PC-3 (cell line): ENCODE measurements at regions not wholly inside any gene's neighbourhood (a gene's known extent, or its start where the extent isn't known, plus 50 kb on each side); places are given as distances from the start of the nearest gene placed in this dataset.
"Not testable (repeated sequence)": the region's sequence is repeated elsewhere in the genome, so short reads cannot be mapped to it uniquely, and the experiment has no call there.

Experiments used
- ATAC-seq: fragments of 200-7000 bp; cut with Tn5 transposase; 2 replicates; pipeline ENCODE4 v1.9.1; 2020; ENCODE audit warnings: mild to moderate bottlenecking, moderate library complexity
- BruUV-seq: library from RNA; stranded (reverse); fragments of 400-500 nt; replicated peaks from 2 replicates; lab custom pipeline; 2021; lab: Mats Ljungman, UMichigan
- CTCF ChIA-PET: fragments of 300-600 bp; sonication (Branson Sonifier 250); formaldehyde crosslinking; loops from one replicate; lab custom pipeline; 2022; ENCODE audit warnings: antibody characterized with exemption; lab: Charles Lee
- POLR2A ChIA-PET: fragments of 300-600 bp; sonication (Branson Sonifier 250); formaldehyde crosslinking; loops from one replicate; lab custom pipeline; 2022; ENCODE audit warnings: antibody characterized with exemption; ENCODE audit not compliant: unreplicated experiment; lab: Charles Lee
- DNase-seq: peaks from one replicate; pipeline ENCODE4 v3.0.0-alpha.2; 2015
- H2AFZ ChIP-seq: fragments of 300-600 bp; sonication (generic); 2 replicates; pipeline ENCODE4 v1.6.0; 2016; ENCODE audit warnings: antibody characterized with exemption, low read length
- H3F3A ChIP-seq: fragments of 300-600 bp; sonication (generic); one replicate; pipeline ENCODE4 v1.6.0; 2017; ENCODE audit warnings: antibody characterized with exemption, low read length, control low read depth, mild to moderate bottlenecking; ENCODE audit not compliant: unreplicated experiment
- H3K27ac ChIP-seq: fragments of 300-600 bp; sonication (generic); 2 replicates; pipeline ENCODE4 v1.5.1; 2016; ENCODE audit warnings: mild to moderate bottlenecking, low read length
- H3K27me3 ChIP-seq: fragments of 300-600 bp; sonication (generic); 2 replicates; pipeline ENCODE4 v1.6.1; 2016; ENCODE audit warnings: low read length, mixed read lengths
- H3K36me3 ChIP-seq: fragments of 300-600 bp; sonication (generic); 2 replicates; pipeline ENCODE4 v1.6.1; 2016; ENCODE audit warnings: low read depth, mixed run types, low read length, mixed read lengths
- H3K4me1 ChIP-seq: fragments of 300-600 bp; sonication (generic); 2 replicates; pipeline ENCODE4 v1.5.1; 2016; ENCODE audit warnings: low read length; ENCODE audit not compliant: insufficient read depth
- H3K4me2 ChIP-seq: fragments of 300-600 bp; sonication (generic); 2 replicates; pipeline ENCODE4 v1.6.0; 2016; ENCODE audit warnings: low read length
- H3K4me3 ChIP-seq: fragments of 300-600 bp; sonication (generic); 2 replicates; pipeline ENCODE4 v1.5.1; 2016; ENCODE audit warnings: mild to moderate bottlenecking, low read length, mixed read lengths
- H3K79me2 ChIP-seq: fragments of 300-600 bp; sonication (generic); 2 replicates; pipeline ENCODE4 v1.6.1; 2017; ENCODE audit warnings: low read length, mixed read lengths
- H3K9ac ChIP-seq: fragments of 300-600 bp; sonication (generic); 2 replicates; pipeline ENCODE4 v1.6.0; 2016; ENCODE audit warnings: mild to moderate bottlenecking, low read length
- H3K9me2 ChIP-seq: fragments of 300-600 bp; sonication (generic); replicated peaks from 2 replicates; pipeline ENCODE4 v1.6.1; 2016; ENCODE audit warnings: mixed run types, low read length, mixed read lengths
- H3K9me3 ChIP-seq: fragments of 300-600 bp; sonication (generic); 2 replicates; pipeline ENCODE4 v1.6.1; 2016; ENCODE audit warnings: low read length, mixed read lengths
- H4K20me1 ChIP-seq: fragments of 300-600 bp; sonication (generic); 2 replicates; pipeline ENCODE4 v1.6.1; 2016; ENCODE audit warnings: low read length, mixed read lengths
- EZH2 ChIP-seq: fragments of 300-600 bp; sonication (generic); IDR thresholded peaks from one replicate; pipeline ENCODE4 v1.6.1; 2017; ENCODE audit warnings: antibody characterized with exemption, mild to moderate bottlenecking, low read length; ENCODE audit not compliant: unreplicated experiment
- EZH2phosphoT487 ChIP-seq: fragments of 300-600 bp; sonication (generic); IDR thresholded peaks from 2 replicates; pipeline ENCODE4 v1.6.1; 2018; ENCODE audit warnings: mild to moderate bottlenecking, antibody characterized with exemption, low read length, borderline replicate concordance
- intact Hi-C: fragments of 100-400 bp; cut with micrococcal nuclease; formaldehyde crosslinking; loops from 2 replicates; pipeline ENCODE4 v1.9.0; 2023
- TF ChIP-seq, protein P1 (sequence below): fragments of 300-600 bp; sonication (generic); conservative IDR thresholded peaks from 2 replicates; pipeline ENCODE4 v1.5.1; 2017; ENCODE audit warnings: antibody characterized with exemption, low read depth, mild to moderate bottlenecking, low read length

DNA sequence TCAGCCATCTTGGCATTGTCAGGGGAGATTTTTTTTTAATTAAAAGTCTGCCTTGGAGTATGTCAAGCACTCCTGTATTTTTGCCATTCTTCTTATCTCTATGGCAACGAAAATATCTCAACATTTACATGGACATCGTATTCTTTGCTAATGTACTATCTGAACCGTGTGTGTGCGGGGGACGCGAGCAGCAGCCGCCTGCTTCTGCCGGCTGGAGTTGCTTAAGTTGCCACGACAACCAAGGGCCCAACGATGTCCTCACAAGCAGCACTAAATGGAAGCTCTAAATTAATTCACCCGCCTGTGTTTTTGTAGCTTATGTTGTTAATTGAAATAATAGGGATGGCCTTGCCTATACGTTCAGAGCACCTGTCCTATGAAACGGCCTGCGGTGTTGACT is 309.5 kb downstream of the TEX29 start:
- peaks cover 55% of the 10 kb centered on the region for H3K27me3 ChIP-seq
- no peak overlapping the region for H3K27ac ChIP-seq
- no peak overlapping the region for H3K4me2 ChIP-seq
- no peak overlapping the region for H2AFZ ChIP-seq
- H3K4me1 ChIP-seq, result no peaks in the 10 kb centered on the region
- H3K36me3 ChIP-seq, result no peaks in the 10 kb centered on the region
- H4K20me1 ChIP-seq, result no peaks in the 10 kb centered on the region
- intact Hi-C loops, result no loop called here
- POLR2A ChIA-PET, result no interaction called here
- DNase-seq (no peak), ATAC-seq (no peak)
- no TSS peak for BruUV-seq
- H3F3A ChIP-seq, result no peaks in the 10 kb centered on the region
- TF ChIP-seq, protein P1, sequence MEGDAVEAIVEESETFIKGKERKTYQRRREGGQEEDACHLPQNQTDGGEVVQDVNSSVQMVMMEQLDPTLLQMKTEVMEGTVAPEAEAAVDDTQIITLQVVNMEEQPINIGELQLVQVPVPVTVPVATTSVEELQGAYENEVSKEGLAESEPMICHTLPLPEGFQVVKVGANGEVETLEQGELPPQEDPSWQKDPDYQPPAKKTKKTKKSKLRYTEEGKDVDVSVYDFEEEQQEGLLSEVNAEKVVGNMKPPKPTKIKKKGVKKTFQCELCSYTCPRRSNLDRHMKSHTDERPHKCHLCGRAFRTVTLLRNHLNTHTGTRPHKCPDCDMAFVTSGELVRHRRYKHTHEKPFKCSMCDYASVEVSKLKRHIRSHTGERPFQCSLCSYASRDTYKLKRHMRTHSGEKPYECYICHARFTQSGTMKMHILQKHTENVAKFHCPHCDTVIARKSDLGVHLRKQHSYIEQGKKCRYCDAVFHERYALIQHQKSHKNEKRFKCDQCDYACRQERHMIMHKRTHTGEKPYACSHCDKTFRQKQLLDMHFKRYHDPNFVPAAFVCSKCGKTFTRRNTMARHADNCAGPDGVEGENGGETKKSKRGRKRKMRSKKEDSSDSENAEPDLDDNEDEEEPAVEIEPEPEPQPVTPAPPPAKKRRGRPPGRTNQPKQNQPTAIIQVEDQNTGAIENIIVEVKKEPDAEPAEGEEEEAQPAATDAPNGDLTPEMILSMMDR, result no peak
- no peak for TF ChIP-seq EZH2phosphoT487
- no peak for TF ChIP-seq EZH2
- no peak overlapping the region for H3K9ac ChIP-seq
- no peaks in the 10 kb centered on the region for H3K9me3 ChIP-seq
- H3K79me2 ChIP-seq, result no peaks in the 10 kb centered on the region
- H3K9me2 ChIP-seq, result no peaks in the 10 kb centered on the region
- CTCF ChIA-PET, result no interaction called here
- H3K4me3 ChIP-seq, result no peak overlapping the region

DNA sequence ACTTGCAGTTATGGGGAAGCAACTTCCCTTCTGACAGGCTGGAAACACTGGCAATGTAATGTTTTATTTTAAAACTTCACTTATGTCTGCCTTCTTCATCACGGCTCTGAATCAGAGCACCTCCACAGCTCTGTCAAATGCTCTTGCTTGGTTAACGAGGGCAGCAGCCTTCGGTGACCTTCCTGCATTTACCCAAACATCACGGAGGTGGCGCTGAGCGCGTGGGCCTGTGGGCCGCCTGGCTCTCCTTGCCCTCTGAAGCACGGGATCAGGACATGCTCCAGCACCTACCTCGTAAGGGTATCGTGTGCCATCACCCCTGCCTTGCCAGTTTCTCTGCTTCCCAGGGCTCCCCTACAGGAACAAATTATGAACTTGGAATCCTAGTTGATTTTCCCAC is 310.0 kb downstream of the TEX29 start:
- no peak for ATAC-seq
- POLR2A ChIA-PET, result no interaction called here

DNA sequence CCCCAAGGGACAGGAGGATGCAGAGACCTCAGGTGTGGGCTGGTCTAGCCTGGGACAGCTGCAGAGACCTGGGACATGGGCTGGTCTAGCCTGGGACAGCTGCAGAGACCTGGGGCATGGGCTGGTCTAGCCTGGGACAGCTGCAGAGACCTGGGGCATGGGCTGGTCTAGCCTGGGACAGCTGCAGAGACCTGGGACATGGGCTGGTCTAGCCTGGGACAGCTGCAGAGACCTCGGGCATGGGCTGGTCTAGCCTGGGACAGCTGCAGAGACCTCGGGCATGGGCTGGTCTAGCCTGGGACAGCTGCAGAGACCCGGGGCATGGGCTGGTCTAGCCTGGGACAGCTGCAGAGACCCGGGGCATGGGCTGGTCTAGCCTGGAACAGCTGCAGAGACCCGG is 310.8 kb downstream of the TEX29 start:
- H3K4me1 ChIP-seq, intact Hi-C loops, H3K79me2 ChIP-seq, H3K9me3 ChIP-seq, POLR2A ChIA-PET, H4K20me1 ChIP-seq, H3K9ac ChIP-seq, H3K4me3 ChIP-seq, CTCF ChIA-PET, H3K9me2 ChIP-seq, H3K36me3 ChIP-seq, H2AFZ ChIP-seq, H3K27ac ChIP-seq, DNase-seq, ATAC-seq, BruUV-seq, H3K4me2 ChIP-seq, H3F3A ChIP-seq: not testable (repeated sequence)
- peaks cover 53% of the 10 kb centered on the region for H3K27me3 ChIP-seq

More for the DNA sequence above, 310.0 kb downstream of the TEX29 start:
- Histone ChIP-seq H3K4me1 (no peaks in the 10 kb centered on the region), H3K27ac (no peak overlapping the region), H3K27me3 (peaks cover 58% of the 10 kb centered on the region), H2AFZ (no peak overlapping the region), H3K9ac (no peak overlapping the region), H3K4me2 (no peak overlapping the region), H3K79me2 (no peaks in the 10 kb centered on the region), H3F3A (no peaks in the 10 kb centered on the region), H3K4me3 (no peak overlapping the region), H3K9me2 (no peaks in the 10 kb centered on the region), H4K20me1 (no peaks in the 10 kb centered on the region), H3K36me3 (no peaks in the 10 kb centered on the region), H3K9me3 (no peaks in the 10 kb centered on the region)
- no peak for DNase-seq
- CTCF ChIA-PET, result no interaction called here
- TF ChIP-seq EZH2 (no peak), EZH2phosphoT487 (no peak)
- TF ChIP-seq, protein P1, result no peak
- intact Hi-C loops, result no loop called here
- BruUV-seq, result no TSS peak
